Muscle of leg (tissue), 3 donors: ENCODE measurements at regions not wholly inside any gene's neighbourhood (a gene's known extent, or its start where the extent isn't known, plus 50 kb on each side); places are given as distances from the start of the nearest gene placed in this dataset.
"Not testable (repeated sequence)": the region's sequence is repeated elsewhere in the genome, so short reads cannot be mapped to it uniquely, and the experiment has no call there.

ENCODE experiments used
- DNase-seq: peaks from one replicate; pipeline ENCODE4 v3.0.0; 2013
- H3K27ac ChIP-seq: one replicate; pipeline ENCODE4 v1.5.1; 2013; ENCODE audit warnings: mild to moderate bottlenecking, low read length, control low read depth
- H3K27me3 ChIP-seq: one replicate; pipeline ENCODE4 v1.6.1; 2013; ENCODE audit warnings: low read length; ENCODE audit not compliant: control insufficient read depth, insufficient read depth
- H3K36me3 ChIP-seq: one replicate; pipeline ENCODE4 v1.6.1; 2013; ENCODE audit warnings: low read length; ENCODE audit not compliant: control insufficient read depth, insufficient read depth
- H3K4me1 ChIP-seq: one replicate; pipeline ENCODE4 v1.6.1; 2013; ENCODE audit warnings: low read length; ENCODE audit not compliant: control insufficient read depth, insufficient read depth
- H3K4me3 ChIP-seq: one replicate; pipeline ENCODE4 v1.5.1; 2013; ENCODE audit warnings: low read length, control low read depth
- H3K9me3 ChIP-seq: replicated peaks from 2 replicates; pipeline ENCODE4 v1.6.1; 2013; ENCODE audit warnings: low read depth, low read length; ENCODE audit not compliant: control insufficient read depth
- WGBS: methylation state at CpG from one replicate; pipeline ENCODE4 v1.1.5; 2013; ENCODE audit warnings: missing lambda C conversion rate; ENCODE audit not compliant: insufficient coverage; 5-methylcytosine and 5-hydroxymethylcytosine counted together

DNA sequence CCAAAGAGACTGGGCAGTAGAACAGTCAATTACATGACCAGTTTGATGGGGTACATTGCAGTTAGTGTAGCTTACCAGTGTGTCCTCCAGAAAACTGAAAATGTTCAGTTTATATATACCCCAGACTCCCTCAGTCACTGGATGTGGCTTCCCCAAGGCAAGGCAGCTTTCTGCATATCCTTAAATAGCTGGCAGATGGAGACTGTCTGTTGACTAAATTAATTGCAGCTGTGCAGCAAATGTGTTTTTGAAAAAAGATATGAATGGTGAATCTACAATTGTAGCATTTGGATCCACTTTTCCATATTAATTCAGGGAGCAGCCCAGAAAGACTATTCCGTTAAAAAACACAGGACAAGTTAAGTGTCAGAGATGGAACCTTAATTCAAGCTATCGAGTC, 565.1 kb upstream of the CCDC179 start:
- peak; percentile 75 for DNase-seq
- Histone ChIP-seq H3K4me1 (no peaks in the 10 kb centered on the region), H3K27me3 (no peaks in the 10 kb centered on the region), H3K4me3 (no peak overlapping the region), H3K9me3 (no peaks in the 10 kb centered on the region), H3K27ac (no peak overlapping the region), H3K36me3 (no peaks in the 10 kb centered on the region)
- no CpG with 5 or more reads among the region's 2 CpGs for WGBS

DNA sequence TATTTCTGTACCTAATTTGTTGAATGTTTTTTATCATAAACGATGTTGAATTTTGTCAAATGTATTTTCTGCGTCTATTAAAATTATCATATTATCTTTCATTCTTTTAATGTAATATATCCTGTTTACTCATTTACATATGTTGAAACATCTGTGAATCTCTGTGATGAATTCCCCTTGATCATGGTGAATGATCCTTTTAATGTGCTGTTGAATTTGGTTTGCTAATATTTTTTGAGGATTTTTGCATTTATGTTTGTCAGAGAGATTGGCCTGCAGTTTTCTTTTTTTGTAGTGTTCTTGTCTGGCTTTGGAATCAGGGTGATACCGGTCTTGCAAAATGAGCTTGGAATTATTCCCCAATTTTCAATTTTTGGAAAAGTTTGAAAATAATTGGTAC, 569.3 kb upstream of the CCDC179 start:
- no peak for DNase-seq
- no CpG with 5 or more reads among the region's 3 CpGs for WGBS
- Histone ChIP-seq H3K9me3 (no peaks in the 10 kb centered on the region), H3K36me3 (no peaks in the 10 kb centered on the region), H3K4me1 (no peaks in the 10 kb centered on the region), H3K27ac (no peak overlapping the region), H3K27me3 (no peaks in the 10 kb centered on the region), H3K4me3 (no peak overlapping the region)

DNA sequence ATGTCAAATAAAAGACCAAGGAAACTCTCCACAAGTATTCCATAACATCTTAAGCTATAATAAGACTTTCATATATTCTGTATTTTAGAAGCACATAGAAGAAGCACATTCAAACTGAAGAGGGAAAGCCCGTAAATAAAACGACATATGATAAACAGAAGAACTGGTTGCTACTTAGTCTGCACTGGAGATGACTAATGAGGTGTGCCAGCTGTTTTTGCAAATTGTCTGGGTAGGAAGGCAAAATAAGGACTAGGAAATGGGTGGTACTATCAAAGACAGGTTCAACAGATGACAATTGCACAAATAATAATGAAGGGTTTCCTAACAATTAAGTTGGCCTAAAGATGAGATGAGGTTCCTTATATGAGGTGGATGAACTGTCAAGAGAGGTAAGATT, 593.2 kb upstream of the CCDC179 start:
- no peaks in the 10 kb centered on the region for H3K27me3 ChIP-seq
- WGBS: 94% methylated on average over 2 of the region's 2 CpGs
- no peak for DNase-seq

DNA sequence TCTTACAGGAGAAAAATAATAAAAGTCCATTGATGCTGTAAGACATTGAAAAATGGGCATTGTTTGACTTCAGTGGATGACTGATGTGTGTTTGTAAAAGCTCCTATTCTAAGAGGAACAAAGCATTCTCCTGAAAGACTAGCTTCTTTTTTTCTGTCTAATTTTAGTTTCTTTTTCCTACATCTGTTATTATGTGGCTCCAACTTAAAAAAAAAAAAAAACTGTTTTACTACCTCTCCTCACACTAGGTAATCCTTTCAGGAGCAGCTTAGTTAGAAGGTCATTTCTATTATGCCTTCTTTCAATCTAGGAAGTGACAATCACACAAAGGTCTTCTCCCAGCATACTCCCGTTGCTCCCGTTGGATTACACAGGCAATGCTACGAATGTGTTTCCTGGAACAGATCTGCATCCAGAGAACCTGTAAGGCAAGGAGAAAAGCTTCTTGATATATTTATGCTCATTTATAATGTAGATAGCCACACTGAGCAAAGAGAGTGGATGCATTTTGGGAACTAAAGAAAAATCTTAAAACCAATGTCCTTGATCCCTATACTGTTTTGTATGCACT, 595.1 kb upstream of the CCDC179 start:
- no peak overlapping the region for H3K27ac ChIP-seq
- no peak overlapping the region for H3K4me3 ChIP-seq
- no peaks in the 10 kb centered on the region for H3K9me3 ChIP-seq
- no CpG with 5 or more reads among the region's 3 CpGs for WGBS
- H3K36me3 ChIP-seq: no peaks in the 10 kb centered on the region
- H3K4me1 ChIP-seq: no peaks in the 10 kb centered on the region
- peak; percentile 4 for DNase-seq
- no peaks in the 10 kb centered on the region for H3K27me3 ChIP-seq

More for the DNA sequence above, 593.2 kb upstream of the CCDC179 start:
- Histone ChIP-seq H3K27ac (no peak overlapping the region), H3K4me1 (no peaks in the 10 kb centered on the region), H3K9me3 (no peaks in the 10 kb centered on the region), H3K4me3 (no peak overlapping the region), H3K36me3 (no peaks in the 10 kb centered on the region)

DNA sequence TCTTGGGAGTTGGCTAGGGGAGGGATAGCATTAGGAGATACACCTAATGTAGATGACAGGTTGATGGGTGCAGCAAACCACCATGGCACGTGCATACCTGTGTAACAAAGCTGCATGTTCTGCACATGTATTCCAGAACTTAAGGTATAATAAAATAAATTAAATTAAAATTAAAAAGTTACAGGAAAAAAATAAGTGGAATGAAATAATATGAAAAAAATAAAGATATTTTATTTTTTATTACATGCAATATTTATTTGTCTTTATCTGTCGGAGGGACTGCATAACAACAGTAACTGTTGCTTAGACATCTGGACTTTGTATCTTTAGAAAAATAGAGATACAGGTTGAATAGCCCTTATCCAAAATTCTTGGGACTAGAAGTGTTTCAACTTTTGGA, 597.4 kb upstream of the CCDC179 start:
- no peak for DNase-seq
- Histone ChIP-seq H3K4me3 (no peak overlapping the region), H3K36me3 (no peaks in the 10 kb centered on the region), H3K27ac (no peak overlapping the region), H3K4me1 (no peaks in the 10 kb centered on the region), H3K27me3 (no peaks in the 10 kb centered on the region), H3K9me3 (no peaks in the 10 kb centered on the region)
- no CpG with 5 or more reads among the region's 2 CpGs for WGBS

DNA sequence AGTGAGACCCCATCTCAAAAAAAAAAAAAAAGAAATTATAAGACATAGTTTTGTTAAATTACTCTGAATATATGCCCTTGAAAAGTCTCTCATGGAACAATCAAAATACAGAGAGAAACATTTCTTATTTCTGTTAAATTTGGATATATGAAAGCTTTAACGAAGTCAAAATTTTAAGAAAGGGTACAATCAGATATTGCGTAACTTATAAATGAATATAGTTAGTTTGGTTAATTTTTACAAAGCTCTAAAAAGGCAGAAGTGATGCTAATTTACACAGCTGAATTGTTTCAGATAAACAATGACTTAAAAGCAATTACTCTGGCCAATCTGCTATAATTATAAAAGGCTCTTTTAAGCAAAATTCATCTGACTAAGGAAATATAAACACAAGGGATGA, 611.6 kb upstream of the CCDC179 start:
- no CpG with 5 or more reads among the region's 2 CpGs for WGBS
- Histone ChIP-seq H3K27ac (no peak overlapping the region), H3K27me3 (no peaks in the 10 kb centered on the region), H3K4me1 (no peaks in the 10 kb centered on the region), H3K9me3 (no peaks in the 10 kb centered on the region), H3K4me3 (no peak overlapping the region), H3K36me3 (no peaks in the 10 kb centered on the region)
- no peak for DNase-seq

DNA sequence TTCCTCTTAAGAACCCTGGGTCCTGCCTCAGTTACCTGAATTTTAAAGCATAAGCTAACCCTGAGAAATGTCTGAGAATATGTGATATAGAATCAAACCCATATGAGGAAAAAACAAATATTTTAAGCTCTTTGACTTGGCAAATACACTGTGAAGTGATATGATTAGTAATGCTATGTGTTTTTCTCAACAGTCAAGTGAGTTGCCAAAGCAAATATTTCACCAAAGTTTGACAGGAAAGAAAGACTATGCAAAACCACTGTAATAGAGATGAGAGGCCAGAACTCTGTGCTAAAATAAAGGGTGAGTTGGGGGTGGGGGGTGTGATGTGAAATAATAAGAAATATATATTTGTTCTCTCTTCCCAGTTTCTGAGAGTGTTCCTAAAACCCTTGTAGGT, 613.5 kb upstream of the CCDC179 start:
- H3K27me3 ChIP-seq: no peaks in the 10 kb centered on the region
- H3K4me3 ChIP-seq: no peak overlapping the region
- H3K27ac ChIP-seq: no peak overlapping the region
- no peaks in the 10 kb centered on the region for H3K36me3 ChIP-seq
- no peaks in the 10 kb centered on the region for H3K4me1 ChIP-seq
- no peaks in the 10 kb centered on the region for H3K9me3 ChIP-seq
- no peak for DNase-seq

DNA sequence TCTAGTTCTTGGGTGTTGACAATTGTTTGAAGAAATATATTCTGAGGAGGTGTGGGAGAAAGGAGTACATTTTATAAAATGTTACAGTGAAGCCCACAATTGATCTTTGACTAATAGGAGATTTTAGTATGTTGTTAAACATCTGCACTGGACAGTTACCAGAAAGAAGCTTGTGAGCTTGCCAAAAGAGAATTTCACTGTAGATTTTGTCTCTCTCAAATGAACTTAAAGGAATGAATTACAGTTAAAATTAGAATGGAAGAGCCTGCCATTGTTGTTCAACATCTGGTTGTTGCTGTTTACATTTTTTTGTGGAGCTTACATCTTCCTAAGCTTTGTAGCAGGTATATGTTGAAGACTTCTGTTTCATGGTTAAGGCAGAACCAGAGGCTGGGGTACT, 620.5 kb upstream of the CCDC179 start:
- DNase-seq: peak; percentile 91
- no peak overlapping the region for H3K4me3 ChIP-seq
- peaks cover 2% of the 10 kb centered on the region for H3K4me1 ChIP-seq

DNA sequence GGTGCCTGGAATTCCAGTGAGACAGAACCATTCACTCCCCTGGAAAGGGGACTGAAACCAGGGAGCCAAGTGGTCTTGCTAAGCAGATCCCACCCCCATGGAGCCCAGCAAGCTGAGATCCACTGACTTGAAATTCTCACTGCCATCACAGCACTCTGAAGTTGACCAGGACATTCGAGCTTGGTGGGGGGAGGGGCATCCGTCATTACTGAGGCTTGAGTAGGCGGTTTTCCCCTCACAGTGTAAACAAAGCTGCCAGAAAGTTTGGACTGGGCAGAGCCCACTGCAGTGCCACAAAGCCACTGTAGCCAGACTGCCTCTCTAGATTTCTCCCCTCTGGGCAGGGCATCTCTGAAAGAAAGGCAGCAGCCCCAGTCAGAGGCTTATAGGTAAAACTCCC, 623.9 kb upstream of the CCDC179 start:
- H3K27ac ChIP-seq, H3K9me3 ChIP-seq, H3K4me1 ChIP-seq, H3K4me3 ChIP-seq, DNase-seq, H3K36me3 ChIP-seq, H3K27me3 ChIP-seq: not testable (repeated sequence)
- no CpG with 5 or more reads among the region's 3 CpGs for WGBS

More for the DNA sequence above, 620.5 kb upstream of the CCDC179 start:
- Histone ChIP-seq H3K36me3 (no peaks in the 10 kb centered on the region), H3K27me3 (no peaks in the 10 kb centered on the region), H3K9me3 (no peaks in the 10 kb centered on the region), H3K27ac (no peak overlapping the region)

DNA sequence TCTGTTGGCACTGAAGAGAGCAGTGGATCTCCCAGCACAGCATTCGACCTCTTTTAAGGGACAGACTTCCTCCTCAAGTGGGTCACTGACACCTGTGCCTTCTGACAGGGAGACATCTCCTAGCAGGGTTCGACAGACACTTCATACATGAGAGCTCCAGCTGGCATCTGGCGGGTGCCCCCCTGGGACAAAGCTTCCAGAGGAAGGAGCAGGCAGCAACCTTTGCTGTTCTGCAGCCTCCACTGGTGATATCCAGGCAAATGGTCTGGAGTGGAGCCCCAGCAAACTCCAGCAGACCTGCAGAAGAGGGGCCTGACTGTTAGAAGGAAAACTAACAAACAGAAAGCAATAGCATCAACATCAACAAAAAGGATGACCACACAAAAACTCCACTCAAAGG, 624.3 kb upstream of the CCDC179 start:
- 89% methylated on average over 3 of the region's 3 CpGs for WGBS
- not testable (repeated sequence) for H3K9me3 ChIP-seq, H3K27ac ChIP-seq, H3K27me3 ChIP-seq, DNase-seq, H3K36me3 ChIP-seq, H3K4me1 ChIP-seq, H3K4me3 ChIP-seq

DNA sequence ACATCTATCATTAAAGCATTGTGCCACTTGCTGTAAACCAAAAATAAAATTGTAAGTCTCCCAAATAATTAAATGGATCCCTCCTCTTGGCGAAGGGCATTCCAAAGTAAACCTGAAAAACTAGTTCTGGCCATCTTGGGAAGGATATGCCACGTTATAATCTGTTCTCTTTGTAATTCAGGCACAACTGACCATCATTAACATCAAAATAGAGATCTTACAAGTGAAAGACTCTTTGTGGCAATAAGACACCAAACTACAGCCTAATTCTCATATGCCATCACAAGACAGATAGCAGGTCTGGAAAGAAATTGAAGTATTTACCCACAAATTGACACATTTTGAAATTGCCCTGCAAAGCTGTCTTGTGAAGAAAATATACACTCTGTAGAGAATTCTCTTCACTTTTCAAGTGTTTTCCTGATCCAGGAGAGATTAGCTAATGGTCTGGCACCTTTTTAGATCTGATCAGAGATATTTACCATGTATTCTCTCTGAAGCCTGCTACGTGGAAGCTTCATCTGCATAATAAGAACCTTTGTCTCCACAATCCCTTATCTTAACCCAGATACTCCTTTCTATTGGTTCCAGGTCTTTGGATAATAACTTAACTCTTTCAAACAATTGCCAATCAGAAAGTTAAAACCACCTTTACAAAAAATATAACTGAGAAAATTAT, 630.4 kb upstream of the CCDC179 start:
- 60% methylated on average over 1 of the region's 3 CpGs for WGBS

More for the DNA sequence above, 630.4 kb upstream of the CCDC179 start:
- peaks cover 3% of the 10 kb centered on the region for H3K9me3 ChIP-seq
- no peak overlapping the region for H3K27ac ChIP-seq
- no peak overlapping the region for H3K4me3 ChIP-seq
- no peaks in the 10 kb centered on the region for H3K27me3 ChIP-seq
- no peaks in the 10 kb centered on the region for H3K36me3 ChIP-seq
- no peaks in the 10 kb centered on the region for H3K4me1 ChIP-seq
- DNase-seq: no peak
